ENCODE measurements at regions not wholly inside any gene's neighbourhood (a gene's known extent, or its start where the extent isn't known, plus 50 kb on each side); places are given as distances from the start of the nearest gene placed in this dataset.
A peak's percentile ranks its signal among the peaks of the same experiment; 100 is the strongest.

DNA sequence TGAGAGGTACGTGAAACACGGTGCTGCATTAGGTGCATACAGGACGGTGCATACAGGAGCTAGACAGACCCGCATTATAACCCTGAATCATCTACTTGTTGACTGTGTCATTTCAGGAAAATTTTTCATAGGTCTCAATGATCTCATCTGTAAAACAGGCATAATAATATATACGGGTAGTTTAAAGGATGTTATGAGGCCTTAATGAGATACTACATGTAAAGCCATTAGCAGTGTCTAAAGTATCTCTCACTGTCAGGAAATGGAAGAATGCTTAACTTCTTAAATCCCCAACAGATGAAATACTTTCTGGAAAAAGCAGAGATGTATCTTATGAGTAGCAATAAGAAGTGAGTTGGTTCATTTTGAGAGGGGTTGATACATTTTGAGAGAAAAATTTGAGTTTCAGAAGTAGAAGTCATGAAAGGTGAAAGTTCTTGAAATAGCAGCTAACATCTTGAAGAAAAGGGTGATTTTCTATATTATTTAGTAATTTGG lies 669.6 kb downstream of the PTPRC start (continued):
- TF ChIP-seq, protein P1, sequence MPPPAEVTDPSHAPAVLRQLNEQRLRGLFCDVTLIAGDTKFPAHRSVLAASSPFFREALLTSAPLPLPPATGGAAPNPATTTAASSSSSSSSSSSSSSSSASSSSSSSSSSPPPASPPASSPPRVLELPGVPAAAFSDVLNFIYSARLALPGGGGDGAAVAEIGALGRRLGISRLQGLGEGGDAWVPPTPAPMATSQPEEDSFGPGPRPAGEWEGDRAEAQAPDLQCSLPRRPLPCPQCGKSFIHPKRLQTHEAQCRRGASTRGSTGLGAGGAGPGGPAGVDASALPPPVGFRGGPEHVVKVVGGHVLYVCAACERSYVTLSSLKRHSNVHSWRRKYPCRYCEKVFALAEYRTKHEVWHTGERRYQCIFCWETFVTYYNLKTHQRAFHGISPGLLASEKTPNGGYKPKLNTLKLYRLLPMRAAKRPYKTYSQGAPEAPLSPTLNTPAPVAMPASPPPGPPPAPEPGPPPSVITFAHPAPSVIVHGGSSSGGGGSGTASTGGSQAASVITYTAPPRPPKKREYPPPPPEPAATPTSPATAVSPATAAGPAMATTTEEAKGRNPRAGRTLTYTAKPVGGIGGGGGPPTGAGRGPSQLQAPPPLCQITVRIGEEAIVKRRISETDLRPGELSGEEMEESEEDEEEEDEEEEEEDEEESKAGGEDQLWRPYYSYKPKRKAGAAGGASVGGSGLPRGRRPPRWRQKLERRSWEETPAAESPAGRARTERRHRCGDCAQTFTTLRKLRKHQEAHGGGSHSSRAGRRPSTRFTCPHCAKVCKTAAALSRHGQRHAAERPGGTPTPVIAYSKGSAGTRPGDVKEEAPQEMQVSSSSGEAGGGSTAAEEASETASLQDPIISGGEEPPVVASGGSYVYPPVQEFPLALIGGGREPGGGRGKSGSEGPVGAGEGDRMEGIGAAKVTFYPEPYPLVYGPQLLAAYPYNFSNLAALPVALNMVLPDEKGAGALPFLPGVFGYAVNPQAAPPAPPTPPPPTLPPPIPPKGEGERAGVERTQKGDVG (CRISPR knock-in tag; IDR thresholded peaks at IDR 0.05): no peak
- TF ChIP-seq RUNX3 (IDR thresholded peaks at IDR 0.05; ENCODE audit: low read length) (peak; percentile 54; the same call in 1 of the 2 replicates), ZNF217 (IDR thresholded peaks at IDR 0.05) (no peak), FOXM1 (IDR thresholded peaks at IDR 0.05; ENCODE audit: low read depth, low read length) (peak; percentile 87; the same call in 1 of the 2 replicates), RAD21 (IDR thresholded peaks at IDR 0.05; ENCODE audit: insufficient read depth, low read depth, low read length) (no peak), TCF7 (IDR thresholded peaks at IDR 0.05; ENCODE audit: borderline replicate concordance) (peak; percentile 24; the same call in 1 of the 2 replicates), KAT2A (conservative IDR thresholded peaks at IDR 0.05; ENCODE audit: control insufficient read depth, low read depth, low read length) (no peak), FOS (IDR thresholded peaks at IDR 0.05; ENCODE audit: borderline replicate concordance, extremely low read depth, insufficient read length) (no peak), ASH2L (IDR thresholded peaks at IDR 0.05; ENCODE audit: borderline replicate concordance, low read depth) (no peak), PML (IDR thresholded peaks at IDR 0.05; ENCODE audit: low read length) (peak; percentile 55; the same call in 1 of the 2 replicates), BCL11A (IDR thresholded peaks at IDR 0.05; ENCODE audit: low read depth, low read length) (no peak), SP1 (IDR thresholded peaks at IDR 0.05; ENCODE audit: low read depth, low read length) (no peak), NR2C2 (IDR thresholded peaks at IDR 0.05; ENCODE audit: borderline replicate concordance, control insufficient read depth, insufficient read length, low read depth) (no peak), POU2F2 (IDR thresholded peaks at IDR 0.05; ENCODE audit: borderline replicate concordance, low read depth, low read length) (no peak), ZNF207 (IDR thresholded peaks at IDR 0.05; ENCODE audit: borderline replicate concordance) (no peak)
- TF ChIP-seq, protein P2, sequence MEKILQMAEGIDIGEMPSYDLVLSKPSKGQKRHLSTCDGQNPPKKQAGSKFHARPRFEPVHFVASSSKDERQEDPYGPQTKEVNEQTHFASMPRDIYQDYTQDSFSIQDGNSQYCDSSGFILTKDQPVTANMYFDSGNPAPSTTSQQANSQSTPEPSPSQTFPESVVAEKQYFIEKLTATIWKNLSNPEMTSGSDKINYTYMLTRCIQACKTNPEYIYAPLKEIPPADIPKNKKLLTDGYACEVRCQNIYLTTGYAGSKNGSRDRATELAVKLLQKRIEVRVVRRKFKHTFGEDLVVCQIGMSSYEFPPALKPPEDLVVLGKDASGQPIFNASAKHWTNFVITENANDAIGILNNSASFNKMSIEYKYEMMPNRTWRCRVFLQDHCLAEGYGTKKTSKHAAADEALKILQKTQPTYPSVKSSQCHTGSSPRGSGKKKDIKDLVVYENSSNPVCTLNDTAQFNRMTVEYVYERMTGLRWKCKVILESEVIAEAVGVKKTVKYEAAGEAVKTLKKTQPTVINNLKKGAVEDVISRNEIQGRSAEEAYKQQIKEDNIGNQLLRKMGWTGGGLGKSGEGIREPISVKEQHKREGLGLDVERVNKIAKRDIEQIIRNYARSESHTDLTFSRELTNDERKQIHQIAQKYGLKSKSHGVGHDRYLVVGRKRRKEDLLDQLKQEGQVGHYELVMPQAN (conservative IDR thresholded peaks at IDR 0.05): no peak
- TF ChIP-seq, protein P3, sequence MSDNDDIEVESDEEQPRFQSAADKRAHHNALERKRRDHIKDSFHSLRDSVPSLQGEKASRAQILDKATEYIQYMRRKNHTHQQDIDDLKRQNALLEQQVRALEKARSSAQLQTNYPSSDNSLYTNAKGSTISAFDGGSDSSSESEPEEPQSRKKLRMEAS (IDR thresholded peaks at IDR 0.05; ENCODE audit: low read depth, low read length): no peak
- TF ChIP-seq, protein P4, sequence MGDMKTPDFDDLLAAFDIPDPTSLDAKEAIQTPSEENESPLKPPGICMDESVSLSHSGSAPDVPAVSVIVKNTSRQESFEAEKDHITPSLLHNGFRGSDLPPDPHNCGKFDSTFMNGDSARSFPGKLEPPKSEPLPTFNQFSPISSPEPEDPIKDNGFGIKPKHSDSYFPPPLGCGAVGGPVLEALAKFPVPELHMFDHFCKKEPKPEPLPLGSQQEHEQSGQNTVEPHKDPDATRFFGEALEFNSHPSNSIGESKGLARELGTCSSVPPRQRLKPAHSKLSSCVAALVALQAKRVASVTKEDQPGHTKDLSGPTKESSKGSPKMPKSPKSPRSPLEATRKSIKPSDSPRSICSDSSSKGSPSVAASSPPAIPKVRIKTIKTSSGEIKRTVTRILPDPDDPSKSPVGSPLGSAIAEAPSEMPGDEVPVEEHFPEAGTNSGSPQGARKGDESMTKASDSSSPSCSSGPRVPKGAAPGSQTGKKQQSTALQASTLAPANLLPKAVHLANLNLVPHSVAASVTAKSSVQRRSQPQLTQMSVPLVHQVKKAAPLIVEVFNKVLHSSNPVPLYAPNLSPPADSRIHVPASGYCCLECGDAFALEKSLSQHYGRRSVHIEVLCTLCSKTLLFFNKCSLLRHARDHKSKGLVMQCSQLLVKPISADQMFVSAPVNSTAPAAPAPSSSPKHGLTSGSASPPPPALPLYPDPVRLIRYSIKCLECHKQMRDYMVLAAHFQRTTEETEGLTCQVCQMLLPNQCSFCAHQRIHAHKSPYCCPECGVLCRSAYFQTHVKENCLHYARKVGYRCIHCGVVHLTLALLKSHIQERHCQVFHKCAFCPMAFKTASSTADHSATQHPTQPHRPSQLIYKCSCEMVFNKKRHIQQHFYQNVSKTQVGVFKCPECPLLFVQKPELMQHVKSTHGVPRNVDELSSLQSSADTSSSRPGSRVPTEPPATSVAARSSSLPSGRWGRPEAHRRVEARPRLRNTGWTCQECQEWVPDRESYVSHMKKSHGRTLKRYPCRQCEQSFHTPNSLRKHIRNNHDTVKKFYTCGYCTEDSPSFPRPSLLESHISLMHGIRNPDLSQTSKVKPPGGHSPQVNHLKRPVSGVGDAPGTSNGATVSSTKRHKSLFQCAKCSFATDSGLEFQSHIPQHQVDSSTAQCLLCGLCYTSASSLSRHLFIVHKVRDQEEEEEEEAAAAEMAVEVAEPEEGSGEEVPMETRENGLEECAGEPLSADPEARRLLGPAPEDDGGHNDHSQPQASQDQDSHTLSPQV (IDR thresholded peaks at IDR 0.05): no peak
- TF ChIP-seq, protein P5, sequence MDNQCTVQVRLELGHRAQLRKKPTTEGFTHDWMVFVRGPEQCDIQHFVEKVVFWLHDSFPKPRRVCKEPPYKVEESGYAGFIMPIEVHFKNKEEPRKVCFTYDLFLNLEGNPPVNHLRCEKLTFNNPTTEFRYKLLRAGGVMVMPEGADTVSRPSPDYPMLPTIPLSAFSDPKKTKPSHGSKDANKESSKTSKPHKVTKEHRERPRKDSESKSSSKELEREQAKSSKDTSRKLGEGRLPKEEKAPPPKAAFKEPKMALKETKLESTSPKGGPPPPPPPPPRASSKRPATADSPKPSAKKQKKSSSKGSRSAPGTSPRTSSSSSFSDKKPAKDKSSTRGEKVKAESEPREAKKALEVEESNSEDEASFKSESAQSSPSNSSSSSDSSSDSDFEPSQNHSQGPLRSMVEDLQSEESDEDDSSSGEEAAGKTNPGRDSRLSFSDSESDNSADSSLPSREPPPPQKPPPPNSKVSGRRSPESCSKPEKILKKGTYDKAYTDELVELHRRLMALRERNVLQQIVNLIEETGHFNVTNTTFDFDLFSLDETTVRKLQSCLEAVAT (IDR thresholded peaks at IDR 0.05): no peak
